ENCODE measurements at regions not wholly inside any gene's neighbourhood (a gene's known extent, or its start where the extent isn't known, plus 50 kb on each side); places are given as distances from the start of the nearest gene placed in this dataset.
A peak's percentile ranks its signal among the peaks of the same experiment; 100 is the strongest.

- ChIA-PET POLR2A (no interaction called here), CTCF (ENCODE audit: unreplicated experiment) (no interaction called here)
- no peak for DNase-seq (ENCODE audit: low spot score)
- no peak overlapping the region for H2AFZ ChIP-seq (ENCODE audit: low read length)
- H3K79me2 ChIP-seq (ENCODE audit: insufficient read depth, low read depth, low read length), result no peaks in the 10 kb centered on the region
- H3K36me3 ChIP-seq (ENCODE audit: insufficient read depth, low read length), result no peaks in the 10 kb centered on the region
- no TSS peak for BruUV-seq (replicated peaks)
- TF ChIP-seq CTCF (conservative IDR thresholded peaks at IDR 0.05; ENCODE audit: low read length), result no peak
- no peak for TF ChIP-seq EZH2phosphoT487 (IDR thresholded peaks at IDR 0.05; ENCODE audit: borderline replicate concordance, low read depth, low read length)
- intact Hi-C loops (cut with micrococcal nuclease; ENCODE audit: unreplicated experiment), result no loop called here
- H3K4me2 ChIP-seq (ENCODE audit: low read length), result no peak overlapping the region
- H3K4me1 ChIP-seq (ENCODE audit: insufficient read depth, low read length, poor library complexity, severe bottlenecking), result peaks cover 5% of the 10 kb centered on the region
- no peak overlapping the region for H3K27ac ChIP-seq (ENCODE audit: low read depth, low read length, poor library complexity, severe bottlenecking)
- no peaks in the 10 kb centered on the region for H4K20me1 ChIP-seq (ENCODE audit: insufficient read depth, low read length)
- no peaks in the 10 kb centered on the region for H3K9me2 ChIP-seq (ENCODE audit: insufficient read depth, low read length)
- H3K4me3 ChIP-seq (ENCODE audit: low read depth, low read length, poor library complexity, severe bottlenecking), result no peak overlapping the region
- H3K9me3 ChIP-seq (ENCODE audit: low read length), result no peaks in the 10 kb centered on the region
Measured at GRCh38 chr3:28950614-28951013, 330.3 kb upstream of the RBMS3 start.

DNA sequence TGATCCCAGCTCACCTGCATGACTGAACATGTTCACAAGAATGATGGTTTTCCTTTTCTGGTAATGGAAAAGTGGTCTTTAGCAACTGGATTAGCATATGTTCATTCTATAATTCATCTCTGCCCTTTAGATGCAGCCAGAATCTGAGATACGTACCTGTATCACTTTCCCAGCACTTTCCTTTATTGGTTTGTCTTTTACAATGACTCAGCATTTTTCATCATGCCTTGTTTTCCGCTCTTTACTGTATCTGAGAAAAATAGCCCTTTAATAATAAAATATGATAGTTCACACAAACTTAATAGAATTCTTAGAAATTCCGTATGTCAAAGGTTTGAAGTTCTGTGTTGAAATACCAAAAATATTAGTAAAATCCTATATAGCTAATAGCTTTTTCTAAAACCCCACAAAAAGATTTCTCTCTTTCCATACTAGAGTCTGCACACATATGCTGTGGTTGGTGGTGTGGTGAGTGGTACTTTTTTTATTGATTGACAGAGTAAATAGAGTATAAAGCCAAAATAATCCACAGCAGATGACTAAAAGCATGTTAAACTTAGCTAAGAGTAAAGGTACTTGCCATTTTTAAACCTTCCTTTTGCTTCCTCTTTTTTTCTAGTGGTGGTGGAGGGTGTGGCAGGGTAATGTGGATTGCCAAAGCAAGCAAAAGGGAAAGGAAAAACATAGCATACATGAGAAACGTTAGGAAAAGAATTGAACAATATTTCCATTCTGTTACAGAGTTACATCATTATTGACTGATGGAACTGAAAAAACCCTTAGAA, 328.9 kb upstream of the RBMS3 start:
- no peaks in the 10 kb centered on the region for H3K36me3 ChIP-seq (ENCODE audit: insufficient read depth, low read length)
- H2AFZ ChIP-seq (ENCODE audit: low read length), result 0 out of 2 replicates have a peak overlapping the region, but pooled peaks have one; percentile 38
- POLR2A ChIA-PET, result interaction anchor here (0.6 kb wide), 1 partner anchor 10 kb away, joined by 4 read pairs; no protein-coding TSS in a partner anchor
- H3K4me2 ChIP-seq (ENCODE audit: low read length), result peak overlapping the region; percentile 1; the same call in 1 of the 2 replicates
- no peaks in the 10 kb centered on the region for H3K9me2 ChIP-seq (ENCODE audit: insufficient read depth, low read length)
- intact Hi-C loops (cut with micrococcal nuclease; ENCODE audit: unreplicated experiment), result no loop called here
- BruUV-seq (replicated peaks), result no TSS peak
- no peak for TF ChIP-seq CTCF (conservative IDR thresholded peaks at IDR 0.05; ENCODE audit: low read length)
- no peak for TF ChIP-seq EZH2phosphoT487 (IDR thresholded peaks at IDR 0.05; ENCODE audit: borderline replicate concordance, low read depth, low read length)
- no peaks in the 10 kb centered on the region for H4K20me1 ChIP-seq (ENCODE audit: insufficient read depth, low read length)
- no peak overlapping the region for H3K27ac ChIP-seq (ENCODE audit: low read depth, low read length, poor library complexity, severe bottlenecking)
- H3K79me2 ChIP-seq (ENCODE audit: insufficient read depth, low read depth, low read length), result no peaks in the 10 kb centered on the region
- H3K4me3 ChIP-seq (ENCODE audit: low read depth, low read length, poor library complexity, severe bottlenecking), result no peak overlapping the region
- peaks cover 5% of the 10 kb centered on the region for H3K4me1 ChIP-seq (ENCODE audit: insufficient read depth, low read length, poor library complexity, severe bottlenecking)
- H3K9me3 ChIP-seq (ENCODE audit: low read length), result no peaks in the 10 kb centered on the region
- CTCF ChIA-PET (ENCODE audit: unreplicated experiment), result no interaction called here
- no peak for DNase-seq (ENCODE audit: low spot score)

DNA sequence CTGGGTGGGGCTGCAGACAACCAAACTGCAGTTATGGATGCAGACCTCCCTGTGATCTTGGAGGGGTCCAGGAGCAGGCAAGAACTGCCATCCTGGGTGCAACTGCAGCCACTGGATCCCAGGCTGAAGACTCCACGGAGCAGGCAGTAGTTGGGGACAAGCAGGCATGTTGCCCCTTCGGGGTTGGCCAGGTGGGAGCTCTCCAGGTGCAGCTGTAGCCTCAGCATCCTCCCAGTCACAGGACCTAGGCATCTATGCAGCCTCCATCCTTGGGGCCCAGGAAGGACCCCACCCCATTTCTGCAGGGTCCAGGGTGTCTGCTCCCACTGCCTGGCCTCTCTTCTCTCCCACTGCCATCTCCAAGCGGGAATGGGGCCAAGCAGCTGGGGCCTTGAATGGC, 322.2 kb upstream of the RBMS3 start:
- ChIA-PET POLR2A (no interaction called here), CTCF (ENCODE audit: unreplicated experiment) (no interaction called here)
- Histone ChIP-seq H3K4me1 (ENCODE audit: insufficient read depth, low read length, poor library complexity, severe bottlenecking) (no peaks in the 10 kb centered on the region), H4K20me1 (ENCODE audit: insufficient read depth, low read length) (no peaks in the 10 kb centered on the region), H3K36me3 (ENCODE audit: insufficient read depth, low read length) (no peaks in the 10 kb centered on the region), H3K4me2 (ENCODE audit: low read length) (no peak overlapping the region), H3K79me2 (ENCODE audit: insufficient read depth, low read depth, low read length) (no peaks in the 10 kb centered on the region), H3K4me3 (ENCODE audit: low read depth, low read length, poor library complexity, severe bottlenecking) (no peak overlapping the region), H3K9me3 (ENCODE audit: low read length) (no peaks in the 10 kb centered on the region), H3K27ac (ENCODE audit: low read depth, low read length, poor library complexity, severe bottlenecking) (no peak overlapping the region), H2AFZ (ENCODE audit: low read length) (no peak overlapping the region), H3K9me2 (ENCODE audit: insufficient read depth, low read length) (no peaks in the 10 kb centered on the region)
- DNase-seq (ENCODE audit: low spot score), result no peak
- TF ChIP-seq EZH2phosphoT487 (IDR thresholded peaks at IDR 0.05; ENCODE audit: borderline replicate concordance, low read depth, low read length) (no peak), CTCF (conservative IDR thresholded peaks at IDR 0.05; ENCODE audit: low read length) (no peak)
- intact Hi-C loops (cut with micrococcal nuclease; ENCODE audit: unreplicated experiment), result no loop called here
- BruUV-seq (replicated peaks), result no TSS peak

Data from OCI-LY7 (cell line).